ENCODE measurements at regions not wholly inside any gene's neighbourhood (a gene's known extent, or its start where the extent isn't known, plus 50 kb on each side); places are given as distances from the start of the nearest gene placed in this dataset.

- no peaks in the 10 kb centered on the region for H3K79me2 ChIP-seq (ENCODE audit: control insufficient read depth, insufficient read depth, low read length)
- no peaks in the 10 kb centered on the region for H3K36me3 ChIP-seq (ENCODE audit: control insufficient read depth, insufficient read depth, low read length)
- H4K20me1 ChIP-seq (replicated peaks; ENCODE audit: control insufficient read depth, insufficient read depth, low read length) = peaks cover 4% of the 10 kb centered on the region; the same call in 1 of the 2 replicates
- intact Hi-C loops (cut with micrococcal nuclease) (loop anchor here (5.0 kb wide), 1 partner anchor 289 kb away; no protein-coding TSS in a partner anchor), in situ Hi-C loops (cut with MboI) (no loop called here)
- no peaks in the 10 kb centered on the region for H3K9me1 ChIP-seq (ENCODE audit: control insufficient read depth, insufficient read depth, low read length)
- no peak overlapping the region for H3K4me3 ChIP-seq
- H3K27ac ChIP-seq (ENCODE audit: extremely low read depth, low read depth, low read length) = no peak overlapping the region
- ChIA-PET CTCF (ENCODE audit: low intra/inter-chr PET ratio) (no interaction called here), POLR2A (interaction anchor here (0.6 kb wide), 1 partner anchor 146 kb away, joined by 3 read pairs; no protein-coding TSS in a partner anchor)
- peaks cover 0 to 9% of the 10 kb centered on the region in 2 experiments; a peak in 1 of 5 replicates for H3K4me1 ChIP-seq (replicated peaks in 1 of 2; ENCODE audit: control insufficient read depth in 2 of 2, insufficient read depth in 2 of 2, low read length in 2 of 2)
- peaks cover 0 to 26% of the 10 kb centered on the region in 2 experiments; a peak in 4 of 5 replicates for H3K27me3 ChIP-seq (ENCODE audit: control insufficient read depth in 2 of 2, insufficient read depth in 2 of 2, low read length in 2 of 2)
- WGBS (ENCODE audit: insufficient coverage, low coverage, missing lambda C conversion rate) = 2% methylated on average over 7 of the region's 7 CpGs
- no peak for FAIRE-seq
- BruUV-seq (replicated peaks) = no TSS peak
- no peaks in the 10 kb centered on the region for H3K9me3 ChIP-seq (replicated peaks; ENCODE audit: control insufficient read depth, insufficient read depth, low read depth, low read length)
- H2AFZ ChIP-seq (ENCODE audit: low read depth, low read length) = no peak overlapping the region
- no peak overlapping the region for H3K4me2 ChIP-seq (ENCODE audit: insufficient read depth, low read length)
- TF ChIP-seq TBL1XR1 (IDR thresholded peaks at IDR 0.05; ENCODE audit: low read length in 2 of 2) (no peak), RBM15 (IDR thresholded peaks at IDR 0.05; ENCODE audit: insufficient read depth, low read length) (no peak), PKNOX1 (IDR thresholded peaks at IDR 0.05) (no peak), PRMT5 (CRISPR knock-in tag; IDR thresholded peaks at IDR 0.05) (no peak), SP1 (CRISPR knock-in tag; IDR thresholded peaks at IDR 0.05) (no peak), IRF1 (CRISPR knock-in tag; IDR thresholded peaks at IDR 0.05; ENCODE audit: borderline replicate concordance) (no peak), PTTG1 (tag; IDR thresholded peaks at IDR 0.05; ENCODE audit: low read depth) (no peak), PML (IDR thresholded peaks at IDR 0.05; ENCODE audit: low read length) (no peak), KLF10 (CRISPR knock-in tag; IDR thresholded peaks at IDR 0.05) (no peak), ARID3A (IDR thresholded peaks at IDR 0.05; ENCODE audit: borderline replicate concordance, low read depth, low read length) (no peak), CBX1 (IDR thresholded peaks at IDR 0.05; ENCODE audit: low read depth) (no peak), ZNF354B (CRISPR knock-in tag; IDR thresholded peaks at IDR 0.05) (no peak), JUNB (CRISPR knock-in tag; conservative IDR thresholded peaks at IDR 0.05) (no peak), ZEB2 (IDR thresholded peaks at IDR 0.05) (no peak), BMI1 (IDR thresholded peaks at IDR 0.05; ENCODE audit: low read length) (no peak), NCOR1 (IDR thresholded peaks at IDR 0.05) (no peak)
- DNase-seq (ENCODE audit: extremely low read depth in 1 of 4, low spot score in 3 of 4) = no peak
- H3K9ac ChIP-seq (ENCODE audit: insufficient read depth in 1 of 2, low read depth in 2 of 2, low read length in 2 of 2) = no peak overlapping the region
- ATAC-seq = no peak
Measured at GRCh38 chr11:70756756-70757155, 358.4 kb downstream of the CTTN start.

All from K562 (cell line).